B cell (primary cell): ENCODE measurements at regions not wholly inside any gene's neighbourhood (a gene's known extent, or its start where the extent isn't known, plus 50 kb on each side); places are given as distances from the start of the nearest gene placed in this dataset.

Experiments used
- ATAC-seq: fragments of 200-7000 bp; cut with Tn5 transposase; one replicate; pipeline ENCODE4 v1.10.0; 2021; ENCODE audit warnings: low read depth, mild to moderate bottlenecking, moderate number of reproducible peaks, moderate library complexity
- CTCF ChIA-PET: fragments of 350-600 bp; sonication (Branson Sonifier 250); formaldehyde crosslinking; loops from one replicate; lab custom pipeline; 2021; ENCODE audit warnings: antibody characterized with exemption, inconsistent platforms; lab: Charles Lee
- POLR2A ChIA-PET: fragments of 350-600 bp; sonication (Branson Sonifier 250); formaldehyde crosslinking; loops from one replicate; lab custom pipeline; 2021; ENCODE audit warnings: antibody characterized with exemption; lab: Charles Lee
- DNase-seq: peaks from one replicate; pipeline ENCODE4 v3.0.0; 2013
- H2AFZ ChIP-seq: 2 replicates; pipeline ENCODE4 v1.6.1; 2012; ENCODE audit warnings: mild to moderate bottlenecking, low read depth, low read length; ENCODE audit not compliant: insufficient read depth, poor library complexity, severe bottlenecking
- H3K27ac ChIP-seq, 2 donors: 1 replicate in 1 of 2; 2 replicates in 1 of 2; pipeline ENCODE4 v1.5.1; 2012 to 2013; ENCODE audit warnings: low read length in 2 of 2, mild to moderate bottlenecking in 2 of 2, moderate library complexity in 1 of 2
- H3K27me3 ChIP-seq, 4 experiments: fragments of 200-600 bp in 1 of 4; sonication (generic) in 1 of 4; replicated peaks in 1 of 4; 1 replicate in 2 of 4; 2 replicates in 2 of 4; pipeline versions ENCODE4 v1.6.1 to v1.7.0; 2013 to 2016; ENCODE audit warnings: low read length in 3 of 4, mild to moderate bottlenecking in 2 of 4, mixed read lengths in 1 of 4, moderate library complexity in 1 of 4; ENCODE audit not compliant: insufficient read depth in 4 of 4, control insufficient read depth in 3 of 4; ENCODE audit errors: control extremely low read depth in 1 of 4
- H3K36me3 ChIP-seq, 2 experiments: replicated peaks in 1 of 2; 1 replicate in 1 of 2; 2 replicates in 1 of 2; pipeline versions ENCODE4 v1.6.1 to v1.7.1; 2013; ENCODE audit warnings: low read length in 1 of 2; ENCODE audit not compliant: insufficient read depth in 2 of 2, control insufficient read depth in 1 of 2; ENCODE audit errors: control extremely low read depth in 1 of 2, extremely low read depth in 1 of 2
- H3K4me1 ChIP-seq, 2 donors: fragments of 200-600 bp in 1 of 2; sonication (generic) in 1 of 2; 1 replicate in 1 of 2; 2 replicates in 1 of 2; pipeline versions ENCODE4 v1.5.1 to v1.6.1; 2013 to 2017; ENCODE audit warnings: low read length in 2 of 2; ENCODE audit not compliant: control insufficient read depth in 2 of 2, insufficient read depth in 2 of 2
- H3K4me2 ChIP-seq: replicated peaks from 2 replicates; pipeline ENCODE3; 2012; ENCODE audit warnings: mild to moderate bottlenecking, low read depth, low read length; ENCODE audit not compliant: poor library complexity, severe bottlenecking
- H3K4me3 ChIP-seq, 5 experiments: fragments of 200-600 bp in 1 of 5; sonication (generic) in 1 of 5; 1 replicate in 3 of 5; 2 replicates in 2 of 5; pipeline versions ENCODE4 v1.5.1 to v1.7.0; 2011 to 2016; ENCODE audit warnings: low read length in 4 of 5, mild to moderate bottlenecking in 4 of 5, low read depth in 2 of 5, control low read depth in 1 of 5, moderate library complexity in 1 of 5; ENCODE audit not compliant: insufficient read depth in 1 of 5; ENCODE audit errors: control extremely low read depth in 1 of 5, extremely low read depth in 1 of 5
- H3K79me2 ChIP-seq: fragments of 200-600 bp; sonication (generic); one replicate; pipeline ENCODE4 v1.6.0; 2016; ENCODE audit warnings: low read length; ENCODE audit not compliant: control insufficient read depth, insufficient read depth
- H3K9ac ChIP-seq: fragments of 200-600 bp; sonication (generic); 2 replicates; pipeline ENCODE4 v1.6.1; 2017; ENCODE audit warnings: mild to moderate bottlenecking, low read length, moderate library complexity
- H3K9me3 ChIP-seq, 3 donors: one replicate each; pipeline versions ENCODE4 v1.6.1 to v1.7.1; 2013; ENCODE audit warnings: low read length in 2 of 3; ENCODE audit not compliant: control insufficient read depth in 2 of 3, insufficient read depth in 1 of 3; ENCODE audit errors: control extremely low read depth in 1 of 3
- H4K20me1 ChIP-seq: 2 replicates; pipeline ENCODE4 v1.6.0; 2012; ENCODE audit warnings: mild to moderate bottlenecking, low read length; ENCODE audit not compliant: insufficient read depth, control insufficient read depth, poor library complexity, severe bottlenecking
- H3K27ac Mint-ChIP-seq: one replicate; pipeline ENCODE4 v1.8.0; 2021; ENCODE audit warnings: mixed read lengths
- H3K27me3 Mint-ChIP-seq: one replicate; pipeline ENCODE4 v1.8.0; 2021; ENCODE audit warnings: mixed read lengths
- H3K4me1 Mint-ChIP-seq: one replicate; pipeline ENCODE4 v1.8.0; 2021; ENCODE audit warnings: mixed read lengths
- H3K4me3 Mint-ChIP-seq: one replicate; pipeline ENCODE4 v1.8.0; 2021; ENCODE audit warnings: mixed read lengths
- H3K9me3 Mint-ChIP-seq: one replicate; pipeline ENCODE4 v1.8.0; 2022; ENCODE audit warnings: mixed read lengths; ENCODE audit not compliant: insufficient read depth
- EZH2 ChIP-seq: IDR thresholded peaks from 2 replicates; pipeline ENCODE4 v1.6.1; 2012; ENCODE audit warnings: borderline replicate concordance, low read depth, mild to moderate bottlenecking, moderate library complexity, low read length; ENCODE audit not compliant: insufficient read depth, poor library complexity, severe bottlenecking
- WGBS: methylation state at CpG from one replicate; pipeline ENCODE4 v1.1.5; 2013; ENCODE audit warnings: missing lambda C conversion rate; ENCODE audit not compliant: insufficient coverage; 5-methylcytosine and 5-hydroxymethylcytosine counted together
- intact Hi-C: fragments of 100-400 bp; cut with micrococcal nuclease; formaldehyde crosslinking; loops from one replicate; pipeline ENCODE4 v1.10.0; 2022
- TF ChIP-seq, protein P1 (sequence below): fragments of 200-600 bp; IDR thresholded peaks from one replicate; pipeline ENCODE4 v1.8.0; 2022; ENCODE audit warnings: antibody characterized with exemption, mild to moderate bottlenecking

DNA sequence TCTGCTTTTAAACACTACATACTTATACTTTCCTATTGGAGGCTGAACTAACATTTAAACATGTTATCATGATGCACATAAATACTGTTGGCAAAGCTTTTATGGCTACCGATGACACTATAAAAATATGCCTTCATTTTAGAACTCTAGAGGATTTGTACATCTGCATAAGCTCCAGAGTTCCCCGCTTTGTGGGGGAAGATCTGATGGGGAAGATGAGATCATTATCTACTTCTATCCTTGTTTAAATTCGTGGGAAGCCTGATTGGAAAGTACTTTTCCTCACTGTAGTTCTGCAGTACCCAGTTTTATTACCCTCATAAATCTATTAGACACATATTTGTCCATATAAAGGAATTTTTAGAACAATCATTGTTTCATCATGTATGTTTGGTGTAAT, 299.6 kb upstream of the ATP2B1 start:
- no peaks in the 10 kb centered on the region for H4K20me1 ChIP-seq
- DNase-seq (no peak), ATAC-seq (no peak)
- CTCF ChIA-PET, result interaction anchor here (1.1 kb wide), 1 partner anchor 91 kb away, joined by 4 read pairs; no protein-coding TSS in a partner anchor
- no peaks in the 10 kb centered on the region for H3K9me3 ChIP-seq
- H3K79me2 ChIP-seq, result no peaks in the 10 kb centered on the region
- H3K4me3 ChIP-seq, result no peak overlapping the region
- no peaks in the 10 kb centered on the region for H3K27me3 Mint-ChIP-seq
- H3K36me3 ChIP-seq, result no peaks in the 10 kb centered on the region
- POLR2A ChIA-PET, result interaction anchor here (0.6 kb wide), 1 partner anchor 402 kb away, joined by 4 read pairs; no protein-coding TSS in a partner anchor
- peaks cover 30% of the 10 kb centered on the region for H3K4me1 Mint-ChIP-seq
- H3K4me2 ChIP-seq, result no peak overlapping the region
- H3K27ac Mint-ChIP-seq, result no peak overlapping the region
- no peak overlapping the region for H3K27ac ChIP-seq
- H3K27me3 ChIP-seq, result no peaks in the 10 kb centered on the region
- WGBS, result no CpG with 5 or more reads among the region's 3 CpGs
- H3K4me3 Mint-ChIP-seq, result no peak overlapping the region
- no peaks in the 10 kb centered on the region for H3K9me3 Mint-ChIP-seq
- intact Hi-C loops, result loop anchor here (5.0 kb wide), 1 partner anchor 46 kb away; no protein-coding TSS in a partner anchor
- H3K4me1 ChIP-seq, result peaks cover 6 to 13% of the 10 kb centered on the region in 2 donors
- TF ChIP-seq, protein P1, sequence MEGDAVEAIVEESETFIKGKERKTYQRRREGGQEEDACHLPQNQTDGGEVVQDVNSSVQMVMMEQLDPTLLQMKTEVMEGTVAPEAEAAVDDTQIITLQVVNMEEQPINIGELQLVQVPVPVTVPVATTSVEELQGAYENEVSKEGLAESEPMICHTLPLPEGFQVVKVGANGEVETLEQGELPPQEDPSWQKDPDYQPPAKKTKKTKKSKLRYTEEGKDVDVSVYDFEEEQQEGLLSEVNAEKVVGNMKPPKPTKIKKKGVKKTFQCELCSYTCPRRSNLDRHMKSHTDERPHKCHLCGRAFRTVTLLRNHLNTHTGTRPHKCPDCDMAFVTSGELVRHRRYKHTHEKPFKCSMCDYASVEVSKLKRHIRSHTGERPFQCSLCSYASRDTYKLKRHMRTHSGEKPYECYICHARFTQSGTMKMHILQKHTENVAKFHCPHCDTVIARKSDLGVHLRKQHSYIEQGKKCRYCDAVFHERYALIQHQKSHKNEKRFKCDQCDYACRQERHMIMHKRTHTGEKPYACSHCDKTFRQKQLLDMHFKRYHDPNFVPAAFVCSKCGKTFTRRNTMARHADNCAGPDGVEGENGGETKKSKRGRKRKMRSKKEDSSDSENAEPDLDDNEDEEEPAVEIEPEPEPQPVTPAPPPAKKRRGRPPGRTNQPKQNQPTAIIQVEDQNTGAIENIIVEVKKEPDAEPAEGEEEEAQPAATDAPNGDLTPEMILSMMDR, result no peak
- TF ChIP-seq EZH2, result no peak
- no peak overlapping the region for H2AFZ ChIP-seq
- H3K9ac ChIP-seq, result no peak overlapping the region

DNA sequence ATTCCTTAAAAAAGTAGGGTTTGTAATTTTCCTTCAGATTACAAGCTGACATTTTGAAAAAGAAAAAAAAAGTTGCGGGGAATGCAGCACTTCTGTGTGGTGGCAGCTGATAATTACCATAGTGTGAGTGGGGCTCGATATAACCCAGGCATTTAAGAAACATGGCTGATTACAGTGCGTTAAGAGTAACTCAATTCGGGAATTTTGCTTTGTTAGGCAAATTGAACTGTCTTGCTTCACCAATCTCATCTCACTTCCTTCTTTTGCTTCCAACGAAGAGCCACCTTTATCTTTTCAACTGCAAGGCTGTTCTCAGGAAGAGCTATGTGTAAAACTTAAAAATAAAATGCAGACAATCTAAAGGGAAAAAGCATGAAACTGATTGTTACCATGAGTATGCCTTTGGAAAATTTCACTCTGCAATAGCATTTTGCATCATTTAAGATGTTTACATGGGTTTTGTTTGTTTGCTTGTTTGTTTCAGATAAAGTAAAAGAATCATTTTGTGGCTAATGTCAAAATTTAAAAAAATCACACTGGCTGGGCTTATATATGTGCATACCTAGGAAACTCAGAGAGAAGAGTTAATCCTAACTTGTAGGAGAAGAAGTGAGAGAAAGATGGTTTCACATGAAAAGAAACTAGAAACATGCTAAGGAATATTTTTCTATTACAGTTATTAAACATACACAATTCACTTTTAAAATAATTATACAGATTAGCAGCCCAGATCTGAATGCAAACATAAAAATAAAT, 295.9 kb upstream of the ATP2B1 start:
- POLR2A ChIA-PET, result interaction anchor here (1.0 kb wide), 1 partner anchor 9 kb away, joined by 3 read pairs; no protein-coding TSS in a partner anchor
- no peak for ATAC-seq
- H2AFZ ChIP-seq, result no peak overlapping the region
- CTCF ChIA-PET, result interaction anchor here (0.9 to 2.5 kb wide), 3 partner anchors 9 to 298 kb away, joined by 3 to 17 read pairs (median 3); no protein-coding TSS in a partner anchor
- peak overlapping the region in 1 of 5 experiments; percentile 13 for H3K4me3 ChIP-seq
- H3K4me1 Mint-ChIP-seq, result peaks cover 21% of the 10 kb centered on the region
- H3K9ac ChIP-seq, result no peak overlapping the region
- peak overlapping the region; percentile 2 for H3K27ac Mint-ChIP-seq
- no peaks in the 10 kb centered on the region for H3K36me3 ChIP-seq
- H3K4me1 ChIP-seq, result peaks cover 6 to 13% of the 10 kb centered on the region in 2 donors
- no peaks in the 10 kb centered on the region for H3K27me3 ChIP-seq
- no peaks in the 10 kb centered on the region for H3K9me3 Mint-ChIP-seq
- H3K9me3 ChIP-seq, result no peaks in the 10 kb centered on the region
- no peaks in the 10 kb centered on the region for H4K20me1 ChIP-seq
- H3K4me3 Mint-ChIP-seq, result peak overlapping the region; percentile 35
- H3K79me2 ChIP-seq, result no peaks in the 10 kb centered on the region
- H3K27ac ChIP-seq, result no peak overlapping the region
- no peaks in the 10 kb centered on the region for H3K27me3 Mint-ChIP-seq
- TF ChIP-seq, protein P1, result no peak
- no peak for TF ChIP-seq EZH2
- intact Hi-C loops, result loop anchor here (5.0 kb wide), 1 partner anchor 42 kb away; no protein-coding TSS in a partner anchor
- peak overlapping the region; percentile 24 for H3K4me2 ChIP-seq
- no CpG with 5 or more reads among the region's 5 CpGs for WGBS
- peak; percentile 38 for DNase-seq
